ENCODE measurements at regions not wholly inside any gene's neighbourhood (a gene's known extent, or its start where the extent isn't known, plus 50 kb on each side); places are given as distances from the start of the nearest gene placed in this dataset.

GRCh38 chr3:65096110-65096745 lies 408.4 kb upstream of the ADAMTS9 start:
- H3K9me3 ChIP-seq = no peaks in the 10 kb centered on the region
- H3K27ac ChIP-seq = no peak overlapping the region
- no peak for ATAC-seq
- DNase-seq = no peak
- no peaks in the 10 kb centered on the region for H3K4me1 ChIP-seq
- intact Hi-C loops (cut with DNase I) = no loop called here
- H3K4me3 ChIP-seq = no peak overlapping the region
- TF ChIP-seq CTCF (IDR thresholded peaks at IDR 0.05) = no peak
- H3K36me3 ChIP-seq = no peaks in the 10 kb centered on the region
- no peaks in the 10 kb centered on the region for H3K27me3 ChIP-seq

DNA sequence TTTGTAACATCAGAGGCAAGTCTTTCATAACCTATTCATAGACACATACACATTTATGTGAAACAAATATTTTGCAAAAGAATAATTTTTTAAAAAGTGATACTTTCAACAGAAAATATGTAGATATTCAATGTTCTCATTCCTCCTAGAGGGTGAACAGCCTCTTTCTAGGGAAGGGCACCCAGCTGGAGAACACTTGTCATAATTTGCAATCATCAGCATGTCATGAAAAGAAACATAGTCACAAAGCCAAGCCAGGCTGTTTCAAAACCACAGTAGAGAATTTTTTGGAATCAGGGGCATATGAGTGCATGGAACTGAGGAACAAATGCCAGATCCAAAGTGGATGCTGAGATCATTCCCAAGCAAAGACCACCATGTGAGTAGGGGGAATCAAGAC lies 406.9 kb upstream of the ADAMTS9 start:
- ATAC-seq (no peak), DNase-seq (no peak)
- Histone ChIP-seq H3K27me3 (no peaks in the 10 kb centered on the region), H3K4me3 (no peak overlapping the region), H3K36me3 (no peaks in the 10 kb centered on the region), H3K4me1 (no peaks in the 10 kb centered on the region), H3K9me3 (no peaks in the 10 kb centered on the region), H3K27ac (no peak overlapping the region)
- intact Hi-C loops (cut with DNase I) = no loop called here
- TF ChIP-seq CTCF (IDR thresholded peaks at IDR 0.05) = no peak

DNA sequence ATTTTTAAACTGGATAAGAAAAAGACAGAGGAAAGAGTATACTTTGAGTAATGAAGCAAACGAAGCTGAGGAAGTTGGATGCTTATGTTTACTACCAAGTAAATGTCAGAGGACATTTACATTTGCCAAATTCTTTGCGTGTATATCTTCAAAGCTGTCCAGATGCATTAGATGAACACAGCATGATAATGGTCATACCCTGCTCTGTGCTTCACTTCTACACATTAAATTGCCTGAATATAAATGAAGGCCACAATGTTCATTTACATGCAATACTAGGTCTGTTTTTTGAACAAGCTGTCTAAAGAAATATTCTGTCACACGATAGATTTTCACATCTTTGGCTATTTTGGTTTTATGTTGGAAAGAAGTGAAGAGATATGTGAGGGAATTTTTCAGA lies 405.8 kb upstream of the ADAMTS9 start:
- intact Hi-C loops (cut with DNase I) = no loop called here

GRCh38 chr3:65091565-65091964 lies 403.8 kb upstream of the ADAMTS9 start:
- H3K4me1 ChIP-seq = no peaks in the 10 kb centered on the region
- ATAC-seq (no peak), DNase-seq (no peak)
- intact Hi-C loops (cut with DNase I) = no loop called here
- no peak overlapping the region for H3K27ac ChIP-seq
- no peak for TF ChIP-seq CTCF (IDR thresholded peaks at IDR 0.05)
- no peaks in the 10 kb centered on the region for H3K9me3 ChIP-seq
- no peaks in the 10 kb centered on the region for H3K27me3 ChIP-seq
- no peaks in the 10 kb centered on the region for H3K36me3 ChIP-seq
- no peak overlapping the region for H3K4me3 ChIP-seq

More for the DNA sequence above, 405.8 kb upstream of the ADAMTS9 start:
- DNase-seq (no peak), ATAC-seq (no peak)
- Histone ChIP-seq H3K4me3 (no peak overlapping the region), H3K27me3 (no peaks in the 10 kb centered on the region), H3K9me3 (no peaks in the 10 kb centered on the region), H3K4me1 (no peaks in the 10 kb centered on the region), H3K36me3 (no peaks in the 10 kb centered on the region), H3K27ac (no peak overlapping the region)
- TF ChIP-seq CTCF (IDR thresholded peaks at IDR 0.05) = no peak

DNA sequence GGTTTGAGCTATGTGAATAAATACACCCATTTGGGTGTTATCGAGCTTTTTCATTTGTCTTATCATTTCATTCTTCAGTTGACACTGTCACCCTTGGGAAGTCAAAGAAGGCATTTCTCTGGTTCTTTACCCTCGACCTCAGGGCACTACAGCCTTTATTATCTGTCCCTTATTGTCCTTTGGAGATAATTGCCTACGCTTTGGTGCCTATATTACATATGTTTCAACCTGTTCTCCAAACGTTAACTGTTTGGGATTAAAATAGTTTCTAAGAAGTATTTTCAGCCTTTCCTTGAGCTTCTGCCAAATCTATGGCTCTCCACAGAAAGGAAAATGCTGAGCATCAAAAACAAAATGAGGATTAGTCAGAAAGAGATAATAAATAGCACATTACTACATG lies 395.4 kb upstream of the ADAMTS9 start:
- H3K27ac ChIP-seq = no peak overlapping the region
- no peak for TF ChIP-seq CTCF (IDR thresholded peaks at IDR 0.05)
- H3K9me3 ChIP-seq = no peaks in the 10 kb centered on the region
- H3K4me1 ChIP-seq = no peaks in the 10 kb centered on the region
- H3K27me3 ChIP-seq = no peaks in the 10 kb centered on the region
- intact Hi-C loops (cut with DNase I) = no loop called here
- H3K36me3 ChIP-seq = no peaks in the 10 kb centered on the region
- no peak overlapping the region for H3K4me3 ChIP-seq
- DNase-seq = no peak
- no peak for ATAC-seq
